C4-2B (cell line): ENCODE measurements at regions not wholly inside any gene's neighbourhood (a gene's known extent, or its start where the extent isn't known, plus 50 kb on each side); places are given as distances from the start of the nearest gene placed in this dataset.

ENCODE experiments used
- ZFX ChIP-seq: fragments of 450-650 bp; IDR thresholded peaks from 2 replicates; pipeline ENCODE4 v1.6.1; 2017
- TF ChIP-seq, protein P1 (sequence below): fragments of 450-650 bp; conservative IDR thresholded peaks from 2 replicates; pipeline ENCODE4 v1.5.1; 2017; ENCODE audit warnings: mild to moderate bottlenecking

GRCh38 chr2:122358729-122359128 lies 603.3 kb downstream of the TSN start:
- TF ChIP-seq, protein P1, sequence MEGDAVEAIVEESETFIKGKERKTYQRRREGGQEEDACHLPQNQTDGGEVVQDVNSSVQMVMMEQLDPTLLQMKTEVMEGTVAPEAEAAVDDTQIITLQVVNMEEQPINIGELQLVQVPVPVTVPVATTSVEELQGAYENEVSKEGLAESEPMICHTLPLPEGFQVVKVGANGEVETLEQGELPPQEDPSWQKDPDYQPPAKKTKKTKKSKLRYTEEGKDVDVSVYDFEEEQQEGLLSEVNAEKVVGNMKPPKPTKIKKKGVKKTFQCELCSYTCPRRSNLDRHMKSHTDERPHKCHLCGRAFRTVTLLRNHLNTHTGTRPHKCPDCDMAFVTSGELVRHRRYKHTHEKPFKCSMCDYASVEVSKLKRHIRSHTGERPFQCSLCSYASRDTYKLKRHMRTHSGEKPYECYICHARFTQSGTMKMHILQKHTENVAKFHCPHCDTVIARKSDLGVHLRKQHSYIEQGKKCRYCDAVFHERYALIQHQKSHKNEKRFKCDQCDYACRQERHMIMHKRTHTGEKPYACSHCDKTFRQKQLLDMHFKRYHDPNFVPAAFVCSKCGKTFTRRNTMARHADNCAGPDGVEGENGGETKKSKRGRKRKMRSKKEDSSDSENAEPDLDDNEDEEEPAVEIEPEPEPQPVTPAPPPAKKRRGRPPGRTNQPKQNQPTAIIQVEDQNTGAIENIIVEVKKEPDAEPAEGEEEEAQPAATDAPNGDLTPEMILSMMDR = no peak
- TF ChIP-seq ZFX = no peak
